ENCODE measurements at regions not wholly inside any gene's neighbourhood (a gene's known extent, or its start where the extent isn't known, plus 50 kb on each side); places are given as distances from the start of the nearest gene placed in this dataset.
"Not testable (repeated sequence)": the region's sequence is repeated elsewhere in the genome, so short reads cannot be mapped to it uniquely, and the experiment has no call there.

DNA sequence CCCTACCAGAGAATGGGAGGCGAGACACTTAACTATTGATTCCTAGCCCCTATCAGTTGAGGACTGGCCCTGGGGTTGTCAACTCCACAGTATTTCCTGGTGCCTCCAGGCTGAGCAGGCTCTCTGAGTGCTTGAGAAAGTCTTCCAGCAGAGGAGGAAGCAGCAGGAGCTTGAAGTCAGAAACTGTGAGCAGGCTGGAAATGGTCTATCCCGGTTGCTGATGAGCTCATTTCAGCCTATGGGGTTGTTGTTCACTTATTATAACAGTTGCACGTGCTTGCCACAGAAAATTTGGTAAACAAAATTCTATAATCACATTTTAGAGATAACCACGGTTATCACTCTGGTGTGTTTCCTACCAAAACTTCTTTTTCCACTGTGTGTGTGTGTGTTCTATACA lies 254.7 kb upstream of the THUMPD2 start:
- no peaks in the 10 kb centered on the region for H3K36me3 ChIP-seq
- no peak overlapping the region for H3K4me3 ChIP-seq
- peaks cover 0 to 6% (median 5%) of the 10 kb centered on the region in 4 donors for H3K4me1 ChIP-seq
- intact Hi-C loops (cut with DNase I), result no loop called here
- H3K27me3 ChIP-seq, result no peaks in the 10 kb centered on the region
- TF ChIP-seq POLR2AphosphoS5 (IDR thresholded peaks at IDR 0.05) (no peak), EP300 (IDR thresholded peaks at IDR 0.05) (no peak), CTCF (IDR thresholded peaks at IDR 0.05) (no peak), POLR2A (IDR thresholded peaks at IDR 0.05; ENCODE audit: low read depth) (no peak)
- DNase-seq (ENCODE audit: extremely low spot score), result no peak
- peaks cover 0 to 7% (median 2%) of the 10 kb centered on the region in 4 donors for H3K9me3 ChIP-seq
- WGBS, result 82% methylated on average over 4 of the region's 4 CpGs
- no peak overlapping the region for H3K27ac ChIP-seq (replicated peaks in 1 of 4)

GRCh38 chr2:40032650-40033319 lies 253.7 kb upstream of the THUMPD2 start:
- no peak for DNase-seq (ENCODE audit: extremely low spot score)
- Histone ChIP-seq H3K27me3 (no peaks in the 10 kb centered on the region), H3K9me3 (peaks cover 0 to 7% (median 2%) of the 10 kb centered on the region in 4 donors), H3K36me3 (no peaks in the 10 kb centered on the region), H3K4me3 (no peak overlapping the region), H3K4me1 (no peaks in the 10 kb centered on the region), H3K27ac (replicated peaks in 1 of 4) (no peak overlapping the region)
- intact Hi-C loops (cut with DNase I), result no loop called here
- WGBS, result 86% methylated on average over 2 of the region's 2 CpGs
- no peak for TF ChIP-seq POLR2AphosphoS5 (IDR thresholded peaks at IDR 0.05)
- TF ChIP-seq CTCF (IDR thresholded peaks at IDR 0.05), result no peak
- no peak for TF ChIP-seq EP300 (IDR thresholded peaks at IDR 0.05)
- no peak for TF ChIP-seq POLR2A (IDR thresholded peaks at IDR 0.05; ENCODE audit: low read depth)

GRCh38 chr2:40030456-40030975 lies 251.5 kb upstream of the THUMPD2 start:
- DNase-seq (ENCODE audit: extremely low spot score), result no peak
- intact Hi-C loops (cut with DNase I), result no loop called here

DNA sequence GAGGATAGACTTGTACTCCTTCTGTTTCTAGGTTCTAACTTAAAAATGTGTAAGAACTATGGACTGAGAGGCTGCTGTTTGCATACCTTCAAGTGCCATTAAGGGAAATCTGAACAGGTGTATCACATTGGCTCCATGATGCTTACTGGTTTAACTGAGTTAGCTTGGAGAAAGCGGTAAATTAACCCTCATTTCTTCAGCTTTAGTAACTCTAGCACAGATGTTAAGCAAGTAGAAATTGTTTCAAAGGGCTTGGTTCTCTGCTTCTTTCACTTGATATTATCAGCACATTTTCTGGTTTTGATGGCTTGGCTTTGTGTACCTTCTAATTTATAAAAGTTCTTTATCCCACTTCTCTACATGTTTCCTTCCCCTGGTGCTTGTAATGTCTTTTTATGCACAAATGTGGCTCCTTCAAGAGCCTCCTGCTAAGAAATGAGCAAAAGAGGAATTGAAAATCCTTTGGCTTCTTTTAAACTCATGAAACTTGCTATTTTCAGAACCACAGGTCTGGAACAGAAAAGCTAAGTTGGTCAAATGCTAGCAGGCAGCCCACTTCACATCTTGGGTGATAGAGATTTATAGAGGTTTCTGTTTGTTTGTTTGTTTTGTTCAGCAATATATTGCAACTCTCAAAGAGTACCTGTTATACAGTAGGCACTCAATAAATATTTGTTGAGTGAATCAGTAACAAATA lies 249.9 kb upstream of the THUMPD2 start:
- TF ChIP-seq EP300 (IDR thresholded peaks at IDR 0.05) (no peak), CTCF (IDR thresholded peaks at IDR 0.05) (no peak), POLR2AphosphoS5 (IDR thresholded peaks at IDR 0.05) (no peak), POLR2A (IDR thresholded peaks at IDR 0.05; ENCODE audit: low read depth) (no peak)
- intact Hi-C loops (cut with DNase I), result no loop called here
- Histone ChIP-seq H3K9me3 (peaks cover 0 to 1% (median 0%) of the 10 kb centered on the region in 4 donors), H3K4me1 (no peaks in the 10 kb centered on the region), H3K27ac (replicated peaks in 1 of 4) (no peak overlapping the region), H3K36me3 (no peaks in the 10 kb centered on the region), H3K4me3 (no peak overlapping the region), H3K27me3 (no peaks in the 10 kb centered on the region)
- no peak for DNase-seq (ENCODE audit: extremely low spot score)
- 100% methylated on average over 1 of the region's 1 CpG for WGBS

More at GRCh38 chr2:40030456-40030975, 251.5 kb upstream of the THUMPD2 start:
- 97% methylated on average over 2 of the region's 2 CpGs for WGBS
- Histone ChIP-seq H3K4me3 (no peak overlapping the region), H3K27me3 (no peaks in the 10 kb centered on the region), H3K36me3 (no peaks in the 10 kb centered on the region), H3K9me3 (peaks cover 0 to 7% (median 2%) of the 10 kb centered on the region in 4 donors), H3K27ac (replicated peaks in 1 of 4) (no peak overlapping the region), H3K4me1 (no peaks in the 10 kb centered on the region)
- no peak for TF ChIP-seq POLR2AphosphoS5 (IDR thresholded peaks at IDR 0.05)
- TF ChIP-seq EP300 (IDR thresholded peaks at IDR 0.05), result no peak

DNA sequence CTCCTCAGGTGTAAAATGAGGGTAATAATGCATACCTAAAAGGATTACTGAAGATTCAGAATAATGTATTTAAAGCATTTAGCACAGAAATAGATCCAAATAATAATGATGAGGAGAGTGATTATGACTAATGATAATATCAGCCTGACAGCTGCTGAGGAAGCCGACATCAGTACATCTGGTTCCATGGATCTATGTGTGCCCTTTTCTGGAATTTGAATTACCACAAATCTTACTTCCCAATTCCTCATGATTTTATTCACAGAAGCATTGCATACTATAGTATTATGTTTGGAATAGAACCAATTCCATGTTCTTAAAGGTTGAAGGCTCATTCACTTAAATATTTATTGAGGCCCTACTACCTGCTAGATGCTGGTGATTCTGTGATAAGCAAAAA lies 248.9 kb upstream of the THUMPD2 start:
- no peak overlapping the region for H3K4me3 ChIP-seq
- no peak for TF ChIP-seq POLR2A (IDR thresholded peaks at IDR 0.05; ENCODE audit: low read depth)
- TF ChIP-seq POLR2AphosphoS5 (IDR thresholded peaks at IDR 0.05), result no peak
- TF ChIP-seq EP300 (IDR thresholded peaks at IDR 0.05), result no peak
- no peak for TF ChIP-seq CTCF (IDR thresholded peaks at IDR 0.05)
- H3K9me3 ChIP-seq, result no peaks in the 10 kb centered on the region
- DNase-seq (ENCODE audit: extremely low spot score), result no peak
- WGBS, result 91% methylated on average over 1 of the region's 1 CpG
- no peak overlapping the region for H3K27ac ChIP-seq (replicated peaks in 1 of 4)
- no peaks in the 10 kb centered on the region for H3K36me3 ChIP-seq
- intact Hi-C loops (cut with DNase I), result no loop called here
- H3K4me1 ChIP-seq, result no peaks in the 10 kb centered on the region
- no peaks in the 10 kb centered on the region for H3K27me3 ChIP-seq

DNA sequence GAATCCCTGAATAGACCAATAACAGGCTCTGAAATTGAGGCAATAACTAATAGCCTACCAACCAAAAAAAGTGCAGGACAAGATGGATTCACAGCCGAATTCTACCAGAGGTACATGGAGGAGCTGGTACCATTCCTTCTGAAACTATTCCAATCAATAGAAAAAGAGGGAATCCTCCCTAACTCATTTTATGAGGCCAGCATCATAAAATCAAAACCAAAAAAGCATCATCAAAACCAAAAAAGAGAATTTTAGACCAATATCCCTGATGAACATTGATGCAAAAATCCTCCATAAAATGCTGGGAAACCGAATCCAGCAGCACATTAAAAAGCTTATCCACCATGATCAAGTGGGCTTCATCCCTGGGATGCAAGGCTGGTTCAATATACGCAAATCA lies 246.2 kb upstream of the THUMPD2 start:
- H3K36me3 ChIP-seq; intact Hi-C loops (cut with DNase I); H3K27me3 ChIP-seq; DNase-seq (ENCODE audit: extremely low spot score); H3K9me3 ChIP-seq; H3K27ac ChIP-seq (replicated peaks in 1 of 4); H3K4me1 ChIP-seq; H3K4me3 ChIP-seq: not testable (repeated sequence)
- 81% methylated on average over 3 of the region's 3 CpGs for WGBS

All from esophagus muscularis mucosa (tissue), 4 donors.